Vagina (tissue), 2 donors: ENCODE measurements at regions not wholly inside any gene's neighbourhood (a gene's known extent, or its start where the extent isn't known, plus 50 kb on each side); places are given as distances from the start of the nearest gene placed in this dataset.

Experiments used
- CTCF ChIP-seq, 3 experiments: fragments of 450-650 bp in 2 of 3; fragments of 200-600 bp in 1 of 3; sonication (generic) in 1 of 3; IDR thresholded peaks; one replicate each; pipeline ENCODE4 v1.5.1; 2017 to 2019; ENCODE audit warnings: antibody characterized with exemption in 3 of 3, mild to moderate bottlenecking in 2 of 3, moderate library complexity in 2 of 3
- POLR2A ChIP-seq, 2 donors: fragments of 450-650 bp; IDR thresholded peaks; one replicate each; pipeline ENCODE4 v1.6.1; 2017; ENCODE audit warnings: antibody characterized with exemption in 2 of 2, mild to moderate bottlenecking in 2 of 2, moderate library complexity in 2 of 2
- POLR2AphosphoS5 ChIP-seq, 2 donors: sonication (generic); formaldehyde crosslinking; IDR thresholded peaks; one replicate each; pipeline ENCODE4 v1.9.0; 2017; ENCODE audit warnings: antibody characterized with exemption in 2 of 2, mild to moderate bottlenecking in 2 of 2, low read depth in 1 of 2; ENCODE audit not compliant: insufficient read depth in 1 of 2

- TF ChIP-seq POLR2A (IDR thresholded peaks at IDR 0.05) (no peak), CTCF (IDR thresholded peaks at IDR 0.05) (no peak), POLR2AphosphoS5 (IDR thresholded peaks at IDR 0.05; ENCODE audit: insufficient read depth in 1 of 2, low read depth in 1 of 2) (no peak)
Measured at GRCh38 chr10:85477979-85478378, 888.6 kb downstream of the GRID1 start.
